ENCODE measurements at regions not wholly inside any gene's neighbourhood (a gene's known extent, or its start where the extent isn't known, plus 50 kb on each side); places are given as distances from the start of the nearest gene placed in this dataset.

DNA sequence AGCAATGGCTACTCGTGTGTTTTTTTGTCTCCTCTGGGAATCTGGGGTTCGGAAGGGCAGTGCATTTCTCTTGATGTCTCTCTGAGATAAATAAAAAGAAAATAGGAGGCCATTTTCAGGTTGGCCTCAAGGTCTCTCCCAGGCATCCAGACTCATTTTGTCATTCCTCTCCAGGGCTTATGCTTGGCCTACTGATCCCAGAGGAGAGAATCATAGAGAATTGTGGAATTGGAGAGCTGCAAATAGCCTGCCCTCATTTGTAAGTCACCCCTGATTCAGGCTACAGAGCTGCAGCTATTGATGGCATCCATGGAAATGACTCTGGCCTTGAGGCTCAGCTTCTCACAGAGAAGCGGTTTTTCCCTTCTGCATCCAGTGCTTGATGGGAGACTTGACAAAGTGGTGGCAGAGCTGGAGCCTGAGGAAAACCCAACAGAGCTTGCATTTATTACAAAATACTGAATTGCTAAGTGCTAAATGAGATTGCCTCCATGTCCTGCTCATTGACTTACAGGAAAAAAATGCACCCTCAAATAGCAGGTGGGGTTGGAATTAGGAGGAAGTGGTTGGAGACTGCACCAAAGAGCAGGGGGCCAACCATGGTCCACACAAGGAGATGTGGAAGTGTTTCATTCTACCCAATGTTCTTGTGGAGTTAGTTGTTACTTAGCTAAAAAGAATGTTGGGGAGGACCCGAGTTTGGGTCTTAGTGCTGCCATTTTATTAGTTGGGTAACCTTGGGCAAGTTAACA, 140.4 kb downstream of the S1PR1 start:
- Histone ChIP-seq H3K27ac (replicated peaks) (no peak overlapping the region), H3K9me3 (replicated peaks) (peaks cover 16% of the 10 kb centered on the region), H3K27me3 (ENCODE audit: low read depth) (no peaks in the 10 kb centered on the region), H3K4me1 (no peaks in the 10 kb centered on the region), H3K36me3 (no peaks in the 10 kb centered on the region), H3K4me3 (no peak overlapping the region)
- no peak for DNase-seq
- TF ChIP-seq, protein P1, sequence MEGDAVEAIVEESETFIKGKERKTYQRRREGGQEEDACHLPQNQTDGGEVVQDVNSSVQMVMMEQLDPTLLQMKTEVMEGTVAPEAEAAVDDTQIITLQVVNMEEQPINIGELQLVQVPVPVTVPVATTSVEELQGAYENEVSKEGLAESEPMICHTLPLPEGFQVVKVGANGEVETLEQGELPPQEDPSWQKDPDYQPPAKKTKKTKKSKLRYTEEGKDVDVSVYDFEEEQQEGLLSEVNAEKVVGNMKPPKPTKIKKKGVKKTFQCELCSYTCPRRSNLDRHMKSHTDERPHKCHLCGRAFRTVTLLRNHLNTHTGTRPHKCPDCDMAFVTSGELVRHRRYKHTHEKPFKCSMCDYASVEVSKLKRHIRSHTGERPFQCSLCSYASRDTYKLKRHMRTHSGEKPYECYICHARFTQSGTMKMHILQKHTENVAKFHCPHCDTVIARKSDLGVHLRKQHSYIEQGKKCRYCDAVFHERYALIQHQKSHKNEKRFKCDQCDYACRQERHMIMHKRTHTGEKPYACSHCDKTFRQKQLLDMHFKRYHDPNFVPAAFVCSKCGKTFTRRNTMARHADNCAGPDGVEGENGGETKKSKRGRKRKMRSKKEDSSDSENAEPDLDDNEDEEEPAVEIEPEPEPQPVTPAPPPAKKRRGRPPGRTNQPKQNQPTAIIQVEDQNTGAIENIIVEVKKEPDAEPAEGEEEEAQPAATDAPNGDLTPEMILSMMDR (IDR thresholded peaks at IDR 0.05; ENCODE audit: borderline replicate concordance): no peak
- intact Hi-C loops (cut with micrococcal nuclease): no loop called here

DNA sequence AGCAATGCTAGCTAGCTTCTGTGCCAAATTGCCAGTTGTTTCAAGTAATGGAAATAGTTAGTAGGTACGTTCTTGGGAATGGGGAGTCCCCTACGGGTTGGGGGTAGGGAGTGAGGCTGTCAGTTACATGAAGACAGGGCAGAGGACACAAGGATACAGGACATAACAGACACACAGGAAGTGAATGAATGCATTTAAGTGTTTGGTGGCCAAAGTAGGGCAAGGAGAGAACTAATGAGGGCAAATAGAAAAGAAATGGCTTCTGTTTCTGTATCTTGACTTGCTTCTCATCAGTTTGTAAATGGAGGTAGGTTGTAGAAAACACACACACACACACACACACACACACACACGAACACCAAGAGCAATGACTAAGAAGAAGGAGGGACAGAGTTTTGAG, 142.2 kb downstream of the S1PR1 start:
- no peak for DNase-seq
- H3K4me1 ChIP-seq: no peaks in the 10 kb centered on the region
- no peaks in the 10 kb centered on the region for H3K36me3 ChIP-seq
- no peak overlapping the region for H3K4me3 ChIP-seq
- intact Hi-C loops (cut with micrococcal nuclease): no loop called here
- H3K9me3 ChIP-seq (replicated peaks): no peaks in the 10 kb centered on the region
- TF ChIP-seq, protein P1 (IDR thresholded peaks at IDR 0.05; ENCODE audit: borderline replicate concordance): no peak
- no peaks in the 10 kb centered on the region for H3K27me3 ChIP-seq (ENCODE audit: low read depth)
- no peak overlapping the region for H3K27ac ChIP-seq (replicated peaks)

- Histone ChIP-seq H3K27me3 (ENCODE audit: low read depth) (no peaks in the 10 kb centered on the region), H3K36me3 (no peaks in the 10 kb centered on the region), H3K27ac (replicated peaks) (no peak overlapping the region), H3K9me3 (replicated peaks) (no peaks in the 10 kb centered on the region), H3K4me1 (no peaks in the 10 kb centered on the region), H3K4me3 (no peak overlapping the region)
- TF ChIP-seq, protein P1 (IDR thresholded peaks at IDR 0.05; ENCODE audit: borderline replicate concordance): no peak
- intact Hi-C loops (cut with micrococcal nuclease): no loop called here
- no peak for DNase-seq
Measured at GRCh38 chr1:101379950-101380349, 143.1 kb downstream of the S1PR1 start.

GRCh38 chr1:101382135-101382534, 145.3 kb downstream of the S1PR1 start:
- Histone ChIP-seq H3K36me3 (no peaks in the 10 kb centered on the region), H3K27me3 (ENCODE audit: low read depth) (no peaks in the 10 kb centered on the region), H3K4me1 (no peaks in the 10 kb centered on the region), H3K9me3 (replicated peaks) (no peaks in the 10 kb centered on the region), H3K27ac (replicated peaks) (no peak overlapping the region), H3K4me3 (no peak overlapping the region)
- no peak for DNase-seq
- TF ChIP-seq, protein P1 (IDR thresholded peaks at IDR 0.05; ENCODE audit: borderline replicate concordance): no peak
- intact Hi-C loops (cut with micrococcal nuclease): no loop called here

- H3K27ac ChIP-seq (replicated peaks): no peak overlapping the region
- H3K9me3 ChIP-seq (replicated peaks): no peaks in the 10 kb centered on the region
- no peak overlapping the region for H3K4me3 ChIP-seq
- TF ChIP-seq, protein P1 (IDR thresholded peaks at IDR 0.05; ENCODE audit: borderline replicate concordance): no peak
- H3K4me1 ChIP-seq: no peaks in the 10 kb centered on the region
- DNase-seq: no peak
- no peaks in the 10 kb centered on the region for H3K27me3 ChIP-seq (ENCODE audit: low read depth)
- no peaks in the 10 kb centered on the region for H3K36me3 ChIP-seq
- intact Hi-C loops (cut with micrococcal nuclease): no loop called here
Measured at GRCh38 chr1:101388904-101389546, 152.2 kb downstream of the S1PR1 start.
